ENCODE measurements at regions not wholly inside any gene's neighbourhood (a gene's known extent, or its start where the extent isn't known, plus 50 kb on each side); places are given as distances from the start of the nearest gene placed in this dataset.
"Not testable (repeated sequence)": the region's sequence is repeated elsewhere in the genome, so short reads cannot be mapped to it uniquely, and the experiment has no call there.

GRCh38 chr10:27354643-27355270 lies 114.2 kb upstream of the ACBD5 start:
- H3K36me3 ChIP-seq (ENCODE audit: control insufficient read depth in 3 of 3, insufficient read depth in 3 of 3, low read length in 3 of 3); H3K27ac ChIP-seq (ENCODE audit: low read depth, low read length): not testable (repeated sequence)

DNA sequence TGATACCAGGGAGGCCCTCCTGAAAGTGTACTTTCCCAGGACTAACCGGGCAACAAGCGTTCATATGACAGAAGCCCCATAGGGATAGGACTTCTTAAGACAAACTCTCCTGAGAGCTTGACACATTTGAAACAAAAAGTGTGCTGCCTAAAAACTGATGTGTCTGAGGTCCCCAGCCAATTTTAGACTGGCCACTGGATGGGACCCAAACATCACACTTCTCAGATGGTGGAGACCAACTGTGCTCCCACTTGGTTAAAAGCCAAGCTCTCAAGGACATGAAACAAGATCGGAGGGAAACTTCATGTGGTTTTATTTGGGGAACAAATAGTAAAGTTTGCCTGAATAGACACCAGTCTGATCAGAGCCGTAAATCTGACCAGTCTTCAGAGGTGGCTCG lies 113.5 kb upstream of the ACBD5 start:
- not testable (repeated sequence) for H3K27ac ChIP-seq (ENCODE audit: low read depth, low read length); H3K4me1 ChIP-seq (ENCODE audit: control insufficient read depth in 3 of 3, insufficient read depth in 3 of 3, low read length in 3 of 3); H3K27me3 ChIP-seq (ENCODE audit: control insufficient read depth in 3 of 3, insufficient read depth in 3 of 3, low read length in 3 of 3); H3K9me3 ChIP-seq (ENCODE audit: control insufficient read depth in 3 of 3, low read length in 3 of 3); H3K36me3 ChIP-seq (ENCODE audit: control insufficient read depth in 3 of 3, insufficient read depth in 3 of 3, low read length in 3 of 3); H3K4me3 ChIP-seq (ENCODE audit: low read length in 3 of 3)
- peak overlapping the region in 1 of 3 donors; percentile 16 for H3K9ac ChIP-seq (ENCODE audit: low read depth in 1 of 3, low read length in 3 of 3)

More at GRCh38 chr10:27354643-27355270, 114.2 kb upstream of the ACBD5 start:
- Histone ChIP-seq H3K9ac (ENCODE audit: low read depth in 1 of 3, low read length in 3 of 3) (peak overlapping the region in 1 of 3 donors; percentile 16), H3K4me3 (ENCODE audit: low read length in 3 of 3) (peak overlapping the region in 1 of 3 donors; percentile 22)
- not testable (repeated sequence) for H3K9me3 ChIP-seq (ENCODE audit: control insufficient read depth in 3 of 3, low read length in 3 of 3); H3K27me3 ChIP-seq (ENCODE audit: control insufficient read depth in 3 of 3, insufficient read depth in 3 of 3, low read length in 3 of 3); H3K4me1 ChIP-seq (ENCODE audit: control insufficient read depth in 3 of 3, insufficient read depth in 3 of 3, low read length in 3 of 3)

- Histone ChIP-seq H3K27ac (ENCODE audit: low read depth, low read length) (no peak overlapping the region), H3K4me3 (ENCODE audit: low read length in 3 of 3) (peak overlapping the region in 1 of 3 donors; percentile 35), H3K9me3 (ENCODE audit: control insufficient read depth in 3 of 3, low read length in 3 of 3) (no peaks in the 10 kb centered on the region), H3K4me1 (ENCODE audit: control insufficient read depth in 3 of 3, insufficient read depth in 3 of 3, low read length in 3 of 3) (peaks cover 0 to 5% (median 0%) of the 10 kb centered on the region in 3 donors), H3K36me3 (ENCODE audit: control insufficient read depth in 3 of 3, insufficient read depth in 3 of 3, low read length in 3 of 3) (no peaks in the 10 kb centered on the region), H3K9ac (ENCODE audit: low read depth in 1 of 3, low read length in 3 of 3) (peak overlapping the region in 1 of 3 donors; percentile 50), H3K27me3 (ENCODE audit: control insufficient read depth in 3 of 3, insufficient read depth in 3 of 3, low read length in 3 of 3) (peaks cover 0 to 4% (median 0%) of the 10 kb centered on the region in 3 donors)
These were observed 109.4 kb upstream of the ACBD5 start for GRCh38 chr10:27349987-27350386.

DNA sequence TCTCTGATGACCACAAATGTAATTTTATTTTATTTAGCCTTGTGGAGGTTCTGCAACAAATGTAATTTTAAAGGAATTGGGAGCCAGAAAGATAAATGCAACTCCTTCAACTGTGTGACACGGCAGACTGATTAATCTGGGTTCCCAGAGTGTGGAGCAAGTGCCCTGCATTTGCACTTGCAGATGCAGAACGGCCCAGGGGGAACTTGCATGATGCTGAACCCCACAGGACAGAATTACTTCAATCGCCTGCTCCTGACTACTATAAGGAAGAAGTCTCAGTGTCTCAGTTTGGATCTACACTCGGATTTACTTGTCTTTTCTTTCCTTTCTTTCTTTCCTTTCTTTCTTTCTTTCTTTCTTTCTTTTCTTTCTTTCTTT lies 107.2 kb upstream of the ACBD5 start:
- not testable (repeated sequence) for H3K27me3 ChIP-seq (ENCODE audit: control insufficient read depth in 3 of 3, insufficient read depth in 3 of 3, low read length in 3 of 3); H3K4me1 ChIP-seq (ENCODE audit: control insufficient read depth in 3 of 3, insufficient read depth in 3 of 3, low read length in 3 of 3); H3K36me3 ChIP-seq (ENCODE audit: control insufficient read depth in 3 of 3, insufficient read depth in 3 of 3, low read length in 3 of 3); H3K9me3 ChIP-seq (ENCODE audit: control insufficient read depth in 3 of 3, low read length in 3 of 3); H3K4me3 ChIP-seq (ENCODE audit: low read length in 3 of 3); H3K27ac ChIP-seq (ENCODE audit: low read depth, low read length); H3K9ac ChIP-seq (ENCODE audit: low read depth in 1 of 3, low read length in 3 of 3)

GRCh38 chr10:27345455-27345920 lies 104.9 kb upstream of the ACBD5 start:
- H3K9me3 ChIP-seq (ENCODE audit: control insufficient read depth in 3 of 3, low read length in 3 of 3) = no peaks in the 10 kb centered on the region
- no peaks in the 10 kb centered on the region for H3K4me1 ChIP-seq (ENCODE audit: control insufficient read depth in 3 of 3, insufficient read depth in 3 of 3, low read length in 3 of 3)
- H3K27me3 ChIP-seq (ENCODE audit: control insufficient read depth in 3 of 3, insufficient read depth in 3 of 3, low read length in 3 of 3) = peaks cover 0 to 4% (median 0%) of the 10 kb centered on the region in 3 donors
- H3K36me3 ChIP-seq (ENCODE audit: control insufficient read depth in 3 of 3, insufficient read depth in 3 of 3, low read length in 3 of 3) = no peaks in the 10 kb centered on the region
- H3K4me3 ChIP-seq (ENCODE audit: low read length in 3 of 3) = no peak overlapping the region
- H3K27ac ChIP-seq (ENCODE audit: low read depth, low read length) = no peak overlapping the region
- no peak overlapping the region for H3K9ac ChIP-seq (ENCODE audit: low read depth in 1 of 3, low read length in 3 of 3)

GRCh38 chr10:27344568-27345454 lies 104.2 kb upstream of the ACBD5 start:
- Histone ChIP-seq H3K4me3 (ENCODE audit: low read length in 3 of 3) (no peak overlapping the region), H3K4me1 (ENCODE audit: control insufficient read depth in 3 of 3, insufficient read depth in 3 of 3, low read length in 3 of 3) (no peaks in the 10 kb centered on the region), H3K9me3 (ENCODE audit: control insufficient read depth in 3 of 3, low read length in 3 of 3) (no peaks in the 10 kb centered on the region), H3K36me3 (ENCODE audit: control insufficient read depth in 3 of 3, insufficient read depth in 3 of 3, low read length in 3 of 3) (no peaks in the 10 kb centered on the region), H3K27ac (ENCODE audit: low read depth, low read length) (no peak overlapping the region), H3K9ac (ENCODE audit: low read depth in 1 of 3, low read length in 3 of 3) (no peak overlapping the region), H3K27me3 (ENCODE audit: control insufficient read depth in 3 of 3, insufficient read depth in 3 of 3, low read length in 3 of 3) (peaks cover 0 to 3% (median 0%) of the 10 kb centered on the region in 3 donors)

- Histone ChIP-seq H3K9me3 (ENCODE audit: control insufficient read depth in 3 of 3, low read length in 3 of 3) (no peaks in the 10 kb centered on the region), H3K4me3 (ENCODE audit: low read length in 3 of 3) (no peak overlapping the region), H3K27ac (ENCODE audit: low read depth, low read length) (no peak overlapping the region), H3K9ac (ENCODE audit: low read depth in 1 of 3, low read length in 3 of 3) (no peak overlapping the region), H3K4me1 (ENCODE audit: control insufficient read depth in 3 of 3, insufficient read depth in 3 of 3, low read length in 3 of 3) (no peaks in the 10 kb centered on the region), H3K36me3 (ENCODE audit: control insufficient read depth in 3 of 3, insufficient read depth in 3 of 3, low read length in 3 of 3) (no peaks in the 10 kb centered on the region), H3K27me3 (ENCODE audit: control insufficient read depth in 3 of 3, insufficient read depth in 3 of 3, low read length in 3 of 3) (no peaks in the 10 kb centered on the region)
These were observed 100.4 kb upstream of the ACBD5 start for GRCh38 chr10:27341001-27341400.

- not testable (repeated sequence) for H3K27me3 ChIP-seq (ENCODE audit: control insufficient read depth in 3 of 3, insufficient read depth in 3 of 3, low read length in 3 of 3); H3K9ac ChIP-seq (ENCODE audit: low read depth in 1 of 3, low read length in 3 of 3); H3K4me1 ChIP-seq (ENCODE audit: control insufficient read depth in 3 of 3, insufficient read depth in 3 of 3, low read length in 3 of 3); H3K4me3 ChIP-seq (ENCODE audit: low read length in 3 of 3); H3K36me3 ChIP-seq (ENCODE audit: control insufficient read depth in 3 of 3, insufficient read depth in 3 of 3, low read length in 3 of 3); H3K27ac ChIP-seq (ENCODE audit: low read depth, low read length); H3K9me3 ChIP-seq (ENCODE audit: control insufficient read depth in 3 of 3, low read length in 3 of 3)
These were observed 94.6 kb upstream of the ACBD5 start for GRCh38 chr10:27335246-27335645.

DNA sequence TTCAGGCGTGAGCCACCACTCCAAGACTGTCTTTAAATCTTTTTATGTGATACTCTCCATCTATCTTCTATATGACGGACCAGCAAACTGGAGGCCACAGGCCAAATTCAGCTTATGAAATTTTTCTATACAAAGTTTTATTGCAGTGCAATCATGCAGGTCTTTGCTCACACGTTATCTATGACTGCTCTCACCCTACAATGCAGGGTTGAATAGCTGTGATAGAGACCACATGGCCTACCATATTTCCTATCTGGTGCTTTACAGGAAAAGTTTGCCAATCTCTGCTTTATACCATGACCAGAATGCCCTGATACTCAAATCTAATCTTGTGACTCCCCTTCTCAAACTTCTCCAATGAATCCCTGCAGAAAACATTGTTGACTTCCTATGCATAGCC lies 89.5 kb upstream of the ACBD5 start:
- Histone ChIP-seq H3K4me3 (ENCODE audit: low read length in 3 of 3) (no peak overlapping the region), H3K36me3 (ENCODE audit: control insufficient read depth in 3 of 3, insufficient read depth in 3 of 3, low read length in 3 of 3) (no peaks in the 10 kb centered on the region)

GRCh38 chr10:27328946-27329345 lies 88.3 kb upstream of the ACBD5 start:
- Histone ChIP-seq H3K4me1 (ENCODE audit: control insufficient read depth in 3 of 3, insufficient read depth in 3 of 3, low read length in 3 of 3) (no peaks in the 10 kb centered on the region), H3K9ac (ENCODE audit: low read depth in 1 of 3, low read length in 3 of 3) (no peak overlapping the region), H3K36me3 (ENCODE audit: control insufficient read depth in 3 of 3, insufficient read depth in 3 of 3, low read length in 3 of 3) (no peaks in the 10 kb centered on the region), H3K27me3 (ENCODE audit: control insufficient read depth in 3 of 3, insufficient read depth in 3 of 3, low read length in 3 of 3) (peaks cover 0 to 2% (median 0%) of the 10 kb centered on the region in 3 donors), H3K9me3 (ENCODE audit: control insufficient read depth in 3 of 3, low read length in 3 of 3) (no peaks in the 10 kb centered on the region), H3K4me3 (ENCODE audit: low read length in 3 of 3) (no peak overlapping the region), H3K27ac (ENCODE audit: low read depth, low read length) (no peak overlapping the region)

More for the DNA sequence above, 89.5 kb upstream of the ACBD5 start:
- no peaks in the 10 kb centered on the region for H3K4me1 ChIP-seq (ENCODE audit: control insufficient read depth in 3 of 3, insufficient read depth in 3 of 3, low read length in 3 of 3)
- no peak overlapping the region for H3K9ac ChIP-seq (ENCODE audit: low read depth in 1 of 3, low read length in 3 of 3)
- H3K9me3 ChIP-seq (ENCODE audit: control insufficient read depth in 3 of 3, low read length in 3 of 3) = no peaks in the 10 kb centered on the region
- no peak overlapping the region for H3K27ac ChIP-seq (ENCODE audit: low read depth, low read length)
- H3K27me3 ChIP-seq (ENCODE audit: control insufficient read depth in 3 of 3, insufficient read depth in 3 of 3, low read length in 3 of 3) = peaks cover 0 to 2% (median 0%) of the 10 kb centered on the region in 3 donors

Data from skeletal muscle tissue (tissue), 3 donors.